GM23248 (cell line): ENCODE measurements at regions not wholly inside any gene's neighbourhood (a gene's known extent, or its start where the extent isn't known, plus 50 kb on each side); places are given as distances from the start of the nearest gene placed in this dataset.

ENCODE experiments used
- EZH2 ChIP-seq: fragments of 200-600 bp; sonication (generic); IDR thresholded peaks from 2 replicates; pipeline ENCODE4 v1.6.1; 2018; ENCODE audit warnings: antibody characterized with exemption, mild to moderate bottlenecking; ENCODE audit not compliant: insufficient read depth, poor library complexity, severe bottlenecking
- EZH2phosphoT487 ChIP-seq: fragments of 200-600 bp; sonication (generic); IDR thresholded peaks from 2 replicates; pipeline ENCODE4 v1.6.1; 2018; ENCODE audit warnings: antibody characterized with exemption, moderate library complexity, mild to moderate bottlenecking, low read depth; ENCODE audit not compliant: insufficient read depth

DNA sequence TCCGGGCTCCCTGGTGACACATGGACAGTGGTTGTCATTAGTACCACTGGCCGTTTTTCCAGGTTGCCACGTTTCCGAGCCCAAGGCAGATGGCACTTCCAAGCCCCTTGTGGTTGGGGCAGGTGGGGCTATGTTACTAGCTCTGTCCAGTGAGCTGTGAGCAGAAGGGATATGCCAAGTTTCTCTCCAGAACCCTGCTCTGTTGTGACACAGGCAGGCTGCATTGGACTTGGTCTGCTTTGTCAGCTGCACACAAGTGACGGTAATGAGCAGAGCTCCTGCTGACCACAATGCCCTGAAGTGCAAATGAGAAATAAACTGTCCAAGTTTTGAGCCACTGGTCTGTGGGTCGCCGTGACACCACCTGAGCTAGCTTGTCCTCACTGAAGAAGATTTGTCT lies 118.8 kb downstream of the GYPC start:
- no peak for TF ChIP-seq EZH2
- TF ChIP-seq EZH2phosphoT487: no peak
